H4 (cell line): ENCODE measurements at regions not wholly inside any gene's neighbourhood (a gene's known extent, or its start where the extent isn't known, plus 50 kb on each side); places are given as distances from the start of the nearest gene placed in this dataset.

ENCODE experiments used
- DNase-seq: peaks from one replicate; pipeline ENCODE4 v3.0.0-alpha.2; 2015; ENCODE audit warnings: low spot score

DNA sequence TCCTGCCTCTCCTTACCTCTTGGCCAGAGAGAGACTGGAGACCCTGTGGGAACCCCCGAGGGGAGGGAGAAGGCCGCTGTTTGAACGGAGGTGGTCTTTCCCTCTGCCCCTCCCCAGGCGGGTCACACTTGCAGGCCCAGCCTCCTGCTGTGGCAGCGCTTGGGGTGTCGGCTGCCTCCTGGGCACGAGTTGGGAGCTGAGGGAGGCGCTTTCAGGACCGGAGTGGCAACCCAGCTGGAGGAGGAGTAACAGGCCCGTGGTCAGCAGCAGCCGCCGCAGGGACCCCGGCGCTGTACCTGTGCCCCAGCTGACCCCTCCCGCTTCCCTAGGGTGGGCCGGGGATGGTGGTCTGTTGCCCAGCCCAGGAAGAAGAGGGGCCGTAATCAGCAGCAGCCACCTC, 278.3 kb downstream of the SEC14L1 start:
- no peak for DNase-seq

DNA sequence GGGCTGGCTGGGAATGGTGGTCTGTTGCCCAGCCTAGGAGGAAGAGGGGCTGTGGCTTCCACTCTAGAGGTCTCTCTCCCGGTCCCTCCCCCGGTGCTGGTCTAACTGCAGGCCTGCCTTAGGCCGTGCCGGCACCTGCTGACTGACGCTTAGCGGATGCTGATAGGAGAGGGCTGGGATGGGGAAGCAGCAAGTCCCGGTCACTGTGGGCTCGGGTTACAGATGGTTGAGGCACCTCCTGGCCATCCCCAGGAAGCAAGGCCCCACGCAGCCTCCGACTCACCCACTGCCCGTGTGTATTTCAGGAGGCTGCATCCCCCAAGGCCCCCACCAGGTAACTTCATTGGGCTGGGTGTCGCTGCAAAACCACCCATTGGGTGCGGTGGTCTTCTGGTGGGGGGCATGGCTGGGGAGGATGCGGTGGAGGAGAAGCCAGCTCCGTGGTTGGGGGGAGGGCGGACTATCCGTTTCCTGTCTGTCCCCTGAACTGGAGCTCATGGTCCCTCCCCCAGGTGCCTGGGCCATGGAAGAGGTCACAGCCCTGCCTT, 278.9 kb downstream of the SEC14L1 start:
- no peak for DNase-seq

DNA sequence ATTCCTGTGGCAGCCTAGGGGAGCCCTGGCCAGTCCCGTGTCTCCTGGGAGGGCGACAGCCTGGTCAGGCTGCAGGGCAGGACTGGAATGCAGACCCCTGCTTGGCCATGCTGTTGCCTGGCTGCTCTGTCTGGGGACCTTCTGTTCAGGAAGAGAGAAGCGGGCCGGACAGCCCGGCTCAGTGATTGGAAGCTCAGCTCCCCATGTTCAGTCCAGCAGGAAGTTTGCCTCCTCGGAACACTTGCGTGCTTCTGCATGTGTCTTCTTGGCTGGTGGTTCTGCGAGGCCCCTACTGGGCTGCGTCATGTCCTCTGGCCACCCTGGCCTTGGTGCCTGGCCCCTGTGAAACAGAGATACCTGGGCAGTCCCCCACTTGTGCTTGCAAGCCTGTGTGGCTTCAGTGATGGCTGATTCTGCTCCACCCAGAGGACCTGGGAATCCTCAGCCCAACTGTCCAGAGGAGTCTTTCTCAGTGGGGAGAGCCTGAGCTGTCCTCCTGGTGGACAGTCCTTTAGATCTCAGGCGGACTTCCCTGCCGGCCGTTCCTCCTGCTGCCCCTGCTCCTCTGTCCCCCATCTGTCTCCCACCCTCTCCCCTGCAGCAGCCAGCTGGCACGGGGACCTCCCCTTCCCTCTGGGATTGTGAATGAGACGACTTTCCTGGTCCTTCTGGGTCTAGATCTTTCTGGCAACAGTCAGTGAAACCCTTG, 279.5 kb downstream of the SEC14L1 start:
- DNase-seq, result no peak

DNA sequence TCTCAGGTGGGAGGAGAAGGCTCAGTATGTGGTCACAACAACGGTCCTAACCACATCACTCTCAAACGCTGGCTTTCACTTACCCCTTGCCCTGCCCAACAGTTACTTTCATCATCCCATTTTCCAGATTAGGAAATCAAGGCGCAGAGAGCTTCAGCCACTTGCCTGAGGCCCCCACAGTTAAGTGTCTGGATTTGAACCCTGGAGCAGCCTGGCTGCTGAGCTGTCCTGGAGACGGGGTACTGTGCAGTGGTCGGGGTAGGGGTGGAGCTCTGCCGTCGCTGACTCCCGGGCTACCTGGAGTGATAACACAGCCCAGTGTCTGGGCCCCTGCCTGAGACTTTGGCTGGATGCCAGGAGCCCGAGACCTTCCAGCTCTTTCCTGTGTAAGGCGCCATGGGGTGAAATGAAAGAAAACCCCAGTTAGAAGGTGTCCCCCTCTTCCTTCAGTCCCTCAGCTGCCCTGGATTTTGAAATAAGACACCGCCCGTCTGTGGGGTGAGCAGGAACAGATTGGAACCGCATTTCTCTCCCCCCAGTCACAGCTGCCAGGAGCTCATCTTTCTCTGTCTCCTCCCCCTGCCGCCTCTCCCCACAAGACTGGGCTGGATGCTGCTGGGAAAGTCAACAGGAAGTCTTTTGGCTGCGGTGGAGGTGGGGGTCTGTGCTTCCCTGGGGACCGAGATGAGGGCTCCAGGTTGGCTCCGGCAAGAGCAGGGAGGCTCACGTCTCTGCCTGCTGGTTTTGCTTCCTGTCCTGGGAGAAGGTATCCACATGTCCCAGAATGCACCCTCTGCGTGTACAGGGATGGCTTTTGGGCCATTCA, 280.2 kb downstream of the SEC14L1 start:
- peak; percentile 97 for DNase-seq

DNA sequence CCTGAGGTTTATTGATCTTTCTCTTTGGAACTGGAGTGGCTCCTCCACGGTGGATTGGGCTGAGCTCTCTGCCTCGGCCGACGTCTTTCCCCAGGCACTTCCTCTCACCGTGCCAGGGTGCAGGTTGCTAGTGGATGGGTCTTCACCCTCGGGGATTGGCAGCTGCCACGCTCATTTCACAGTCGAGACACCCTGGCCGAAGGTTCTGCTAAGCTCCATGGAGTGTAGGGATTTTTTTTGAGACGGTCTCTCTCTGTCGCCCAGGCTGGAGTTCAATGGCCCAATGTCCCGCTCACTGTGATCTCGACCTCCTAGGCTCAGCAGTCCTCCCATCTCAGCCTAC, 280.8 kb downstream of the SEC14L1 start:
- no peak for DNase-seq

DNA sequence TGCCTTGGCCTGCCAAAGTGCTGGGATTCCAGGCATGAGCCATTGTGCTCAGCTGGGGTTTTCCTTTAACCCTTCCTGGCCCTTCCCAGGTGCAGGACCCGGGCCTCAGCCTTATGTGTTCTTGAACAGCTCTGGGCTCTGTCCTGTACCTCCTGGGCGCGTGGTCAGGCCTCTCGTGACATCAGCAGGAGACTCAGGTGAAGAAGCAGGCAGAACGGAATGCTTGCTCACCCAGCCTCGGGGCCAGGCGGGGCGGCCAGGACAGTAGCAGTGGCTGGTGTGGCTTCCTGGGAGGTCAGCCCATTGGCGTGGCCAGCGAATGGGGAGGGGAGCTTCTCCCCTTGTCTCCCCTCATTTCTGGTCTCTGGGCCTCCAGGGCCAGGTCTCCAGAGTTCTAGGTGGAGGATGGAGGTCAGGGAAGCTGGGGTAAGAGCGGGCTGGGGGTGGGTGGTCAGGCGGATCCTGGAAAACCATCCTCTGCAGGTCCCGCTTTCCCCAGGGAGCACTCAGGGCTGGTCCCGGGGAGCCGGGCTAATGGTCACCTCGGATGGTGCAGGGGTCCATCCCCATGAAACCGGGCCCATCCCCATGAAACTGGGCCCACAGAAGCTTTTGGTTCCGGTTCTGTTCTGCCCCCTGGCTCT, 281.5 kb downstream of the SEC14L1 start:
- DNase-seq, result no peak

DNA sequence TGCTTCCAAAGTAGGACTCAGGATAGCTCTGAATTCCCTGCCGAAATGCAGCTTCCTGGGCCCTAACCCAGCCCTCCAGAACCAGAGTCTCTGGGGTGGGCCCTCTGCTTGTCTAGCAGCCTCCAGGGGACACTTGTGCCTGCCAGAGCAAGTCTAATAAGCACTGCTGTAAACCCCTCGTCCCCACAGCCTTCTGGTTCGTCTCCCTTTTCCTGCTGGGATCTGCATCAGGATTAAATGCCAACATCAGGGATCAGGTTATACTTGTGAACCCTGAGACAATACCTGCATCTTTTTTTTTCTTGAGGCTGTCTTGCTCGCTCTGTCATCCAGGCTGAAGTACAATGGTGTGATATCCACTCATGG, 282.0 kb downstream of the SEC14L1 start:
- DNase-seq, result no peak

DNA sequence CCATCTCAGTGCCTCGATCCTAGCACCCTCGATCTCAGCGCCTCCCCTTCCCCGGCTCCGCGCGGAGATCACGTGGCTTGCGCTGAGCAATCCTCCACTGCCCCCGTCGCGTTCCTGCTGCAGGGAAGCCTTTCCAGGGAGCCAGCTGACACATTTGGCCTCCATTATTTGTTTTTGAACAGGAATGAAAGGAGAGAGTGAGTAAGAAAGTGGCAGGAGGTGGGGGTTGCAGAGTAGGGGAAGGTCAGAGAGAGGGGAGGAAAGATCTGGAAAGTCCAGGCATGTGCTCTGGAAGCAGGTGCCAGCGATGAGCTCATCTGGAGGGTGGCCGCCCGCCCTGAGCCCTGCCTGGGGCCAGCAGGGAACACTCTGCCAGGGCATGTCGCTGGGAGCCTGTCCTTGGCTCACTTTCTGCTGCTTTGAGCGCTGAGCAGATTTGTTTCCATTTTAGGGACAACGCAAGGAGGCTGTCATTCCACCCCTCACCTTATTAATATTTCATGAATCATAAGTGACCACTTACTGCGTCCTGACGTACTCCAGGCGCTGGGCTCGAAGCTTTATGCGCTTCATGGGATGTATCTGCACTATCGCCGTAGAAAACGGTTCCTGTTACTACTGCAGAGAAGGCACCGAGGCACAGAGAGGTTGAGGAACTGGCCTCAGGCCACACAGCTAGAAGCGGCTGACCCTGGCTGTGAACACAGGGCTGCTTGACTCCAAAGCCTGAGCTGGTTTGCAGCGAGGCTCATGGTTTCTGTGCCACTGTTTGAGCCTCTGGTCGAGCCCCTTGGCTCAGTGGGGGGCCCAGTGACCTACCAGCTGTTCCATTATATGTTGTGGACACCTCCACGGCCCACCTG, 283.1 kb downstream of the SEC14L1 start:
- DNase-seq, result peak; percentile 73

DNA sequence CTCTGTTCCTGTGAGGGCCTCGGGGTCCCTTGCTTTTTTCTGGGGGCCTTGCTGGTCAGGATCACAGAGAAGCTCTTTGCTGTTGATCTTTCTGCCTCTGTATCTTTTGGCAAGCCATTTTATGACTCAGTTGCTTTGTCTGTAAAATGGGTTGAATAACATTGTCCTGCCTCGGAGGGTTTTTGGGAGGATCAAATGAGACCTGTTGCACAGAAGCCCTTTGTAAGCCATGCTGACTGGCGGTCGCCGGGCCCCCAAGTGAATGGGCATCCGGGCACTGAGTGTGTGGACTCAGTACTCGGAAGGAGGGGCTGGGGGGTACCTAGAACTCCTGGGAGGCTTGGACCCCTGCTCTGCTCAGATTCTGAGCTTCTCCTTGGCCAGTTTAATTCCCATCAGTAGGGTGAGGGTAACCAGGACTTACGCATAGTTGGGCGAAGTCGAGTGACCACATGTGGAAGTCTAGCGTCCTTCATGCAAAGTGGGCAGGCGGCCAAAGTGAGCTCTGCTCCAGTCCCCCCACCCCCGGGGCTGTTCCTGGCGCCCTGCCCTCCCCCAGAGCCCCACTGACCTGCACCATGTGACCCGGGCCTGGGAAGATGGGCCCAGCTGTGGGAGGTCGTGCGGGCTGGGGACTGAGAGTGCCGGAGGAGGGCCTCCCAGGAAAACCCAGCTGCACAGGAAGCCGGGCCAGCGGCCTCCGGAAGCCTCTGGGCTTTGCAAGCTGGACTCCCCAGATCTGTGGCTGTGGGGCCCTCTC, 284.0 kb downstream of the SEC14L1 start:
- DNase-seq, result peak; percentile 98

DNA sequence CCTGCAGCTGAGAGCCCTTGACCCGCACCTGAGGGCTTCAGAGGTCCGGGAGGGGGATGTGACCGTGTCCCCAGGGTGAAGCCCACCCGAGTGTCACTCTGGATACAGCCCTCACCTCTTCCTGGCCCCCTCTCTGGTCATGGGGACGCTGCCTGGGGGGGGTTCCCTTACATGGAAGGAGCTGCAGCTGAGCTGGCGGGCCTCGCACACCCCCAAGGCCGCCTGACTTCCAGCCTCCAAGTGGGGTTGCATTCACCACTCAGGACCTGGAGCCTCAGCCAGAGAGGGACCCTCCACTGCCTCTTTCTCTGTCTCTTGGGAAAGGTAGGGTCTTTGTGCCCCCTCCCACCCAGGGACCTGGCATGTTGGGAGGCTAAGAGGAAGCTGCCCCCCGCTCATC, 284.6 kb downstream of the SEC14L1 start:
- DNase-seq, result no peak

DNA sequence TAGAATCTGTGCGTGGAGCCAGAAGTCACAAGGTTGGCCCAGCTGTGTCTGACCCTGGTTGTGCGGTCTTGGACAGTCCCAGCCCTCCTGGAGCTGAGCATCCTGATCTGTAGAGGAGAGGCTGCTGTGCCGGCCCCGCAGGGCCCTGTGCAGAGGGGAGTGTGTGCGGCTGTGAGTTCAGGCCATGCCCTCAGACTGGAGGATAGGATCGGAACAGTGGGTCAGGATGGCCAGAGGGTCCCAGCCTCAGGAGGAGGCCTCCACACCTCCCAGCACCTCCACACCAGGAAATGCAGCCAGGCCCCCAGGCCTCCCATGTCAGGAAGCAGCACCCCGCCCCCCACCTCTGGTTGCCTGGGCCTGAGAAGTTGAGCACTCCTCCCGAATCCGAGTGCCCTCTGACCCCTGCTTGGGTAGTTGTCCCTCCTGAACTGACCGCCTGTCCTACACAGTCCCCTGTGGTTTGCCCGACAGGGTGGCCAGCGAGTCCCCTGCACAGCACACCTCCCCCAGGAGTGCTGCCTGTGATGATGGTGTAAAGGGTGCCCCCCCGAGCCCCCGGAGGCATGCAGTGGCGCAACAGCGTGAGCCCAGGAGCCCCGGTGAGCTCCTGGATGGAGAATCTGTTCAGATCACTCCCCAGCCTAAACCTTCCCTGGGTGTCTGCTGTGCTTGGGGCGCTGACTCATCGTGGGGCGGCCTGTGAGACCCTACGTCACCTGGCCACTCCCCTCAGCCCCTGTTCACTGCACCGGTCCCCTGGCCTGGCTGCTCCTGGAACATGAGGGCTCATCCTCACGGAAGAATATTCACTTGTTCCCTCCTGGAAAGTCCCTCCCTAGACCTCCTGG, 285.2 kb downstream of the SEC14L1 start:
- peak; percentile 94 for DNase-seq

DNA sequence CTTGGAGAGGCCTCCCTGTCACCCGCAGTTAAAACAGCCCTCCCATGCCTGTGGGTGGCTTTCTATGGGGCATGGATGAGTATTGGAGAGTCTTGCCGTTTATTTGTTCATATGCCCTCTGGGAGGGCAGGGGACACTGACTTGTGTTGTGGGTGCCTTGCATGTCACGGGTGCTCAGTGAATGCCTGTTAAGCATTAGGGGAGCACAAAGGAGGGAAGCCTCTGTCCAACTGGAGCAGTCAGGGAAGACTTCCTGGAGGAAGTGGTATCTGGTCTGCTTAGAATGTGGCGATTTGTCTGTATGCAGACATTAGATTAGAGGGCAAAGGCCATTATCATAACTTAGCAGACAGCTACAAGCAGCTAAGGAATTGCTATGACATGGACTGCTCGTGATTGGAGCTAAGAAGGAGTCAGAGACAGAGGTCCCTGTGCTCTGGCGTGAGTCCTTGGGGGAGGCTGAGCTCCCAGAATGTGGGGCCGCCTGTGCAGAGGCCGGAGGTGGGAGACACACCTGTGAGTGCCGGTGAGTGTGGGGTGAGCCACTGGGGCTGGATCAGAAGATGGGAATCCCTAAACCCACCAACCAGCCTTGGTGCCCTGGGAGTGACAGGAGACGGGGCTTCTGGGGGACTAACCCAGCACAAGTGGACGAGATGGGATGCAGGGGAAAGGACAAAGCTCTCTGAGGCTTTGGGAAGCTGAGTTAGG, 286.1 kb downstream of the SEC14L1 start:
- no peak for DNase-seq

DNA sequence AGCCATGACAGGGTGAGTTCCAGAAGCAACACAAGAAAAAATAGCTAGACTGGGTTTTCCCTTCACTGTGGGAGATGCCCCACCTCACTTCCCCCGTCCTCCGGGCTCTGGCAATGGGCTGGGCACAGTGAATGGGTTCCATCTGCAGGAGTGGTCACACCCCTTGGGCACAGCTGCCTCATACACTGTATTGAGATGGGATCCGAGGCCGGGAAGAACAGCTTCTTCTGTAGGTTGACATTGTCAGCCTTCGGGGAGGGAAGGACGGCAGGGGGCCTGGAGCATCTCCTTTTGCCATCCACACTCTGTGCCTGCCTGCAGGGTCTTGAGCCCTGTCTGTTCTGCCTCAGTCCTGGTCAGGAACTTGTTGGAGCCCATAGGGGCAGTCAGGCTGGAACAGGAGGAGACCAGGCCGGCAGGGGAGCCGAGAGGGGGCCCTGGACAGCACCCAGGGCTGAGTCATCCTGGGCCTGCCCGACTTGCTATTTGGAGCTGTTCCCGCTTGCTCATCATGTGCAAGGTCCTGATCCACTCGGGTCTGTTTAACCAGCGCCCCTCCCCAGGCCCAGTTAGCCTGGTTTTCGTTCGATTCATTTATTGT, 286.7 kb downstream of the SEC14L1 start:
- peak; percentile 60 for DNase-seq

DNA sequence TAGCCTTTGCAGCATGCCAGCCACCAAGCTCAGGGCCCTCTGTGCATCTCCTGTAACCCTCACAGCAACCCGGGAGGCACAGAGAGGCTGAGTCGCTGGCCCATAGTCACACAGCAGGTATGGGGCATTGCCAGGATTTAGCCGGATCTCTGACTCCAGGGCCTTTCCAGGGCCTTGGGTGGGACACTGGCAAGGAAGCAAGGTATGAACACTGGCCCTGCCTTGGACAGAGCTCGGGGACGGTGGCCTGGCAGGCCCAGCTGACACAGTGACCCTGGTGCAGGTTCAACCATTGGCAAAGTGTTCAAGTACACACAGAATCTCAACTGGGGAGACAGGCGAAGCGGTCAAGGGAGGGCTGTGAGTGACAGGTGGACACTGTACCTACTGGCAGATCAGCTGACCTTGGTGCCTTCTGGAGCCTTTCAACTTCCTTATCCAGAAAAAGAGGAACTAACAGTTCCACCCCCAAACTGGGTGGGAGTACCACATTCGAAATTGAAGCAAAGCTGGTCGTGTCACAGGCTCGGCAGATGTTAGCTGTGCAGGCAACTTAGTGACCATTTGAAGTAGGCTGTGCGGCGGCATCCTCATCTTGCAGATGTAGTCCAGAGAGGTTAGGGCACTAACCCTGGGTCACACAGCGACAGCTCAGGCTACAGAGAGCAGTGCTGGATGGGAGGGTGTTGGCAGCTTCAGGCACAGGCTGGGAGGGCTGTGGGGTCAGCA, 287.4 kb downstream of the SEC14L1 start:
- DNase-seq, result no peak

DNA sequence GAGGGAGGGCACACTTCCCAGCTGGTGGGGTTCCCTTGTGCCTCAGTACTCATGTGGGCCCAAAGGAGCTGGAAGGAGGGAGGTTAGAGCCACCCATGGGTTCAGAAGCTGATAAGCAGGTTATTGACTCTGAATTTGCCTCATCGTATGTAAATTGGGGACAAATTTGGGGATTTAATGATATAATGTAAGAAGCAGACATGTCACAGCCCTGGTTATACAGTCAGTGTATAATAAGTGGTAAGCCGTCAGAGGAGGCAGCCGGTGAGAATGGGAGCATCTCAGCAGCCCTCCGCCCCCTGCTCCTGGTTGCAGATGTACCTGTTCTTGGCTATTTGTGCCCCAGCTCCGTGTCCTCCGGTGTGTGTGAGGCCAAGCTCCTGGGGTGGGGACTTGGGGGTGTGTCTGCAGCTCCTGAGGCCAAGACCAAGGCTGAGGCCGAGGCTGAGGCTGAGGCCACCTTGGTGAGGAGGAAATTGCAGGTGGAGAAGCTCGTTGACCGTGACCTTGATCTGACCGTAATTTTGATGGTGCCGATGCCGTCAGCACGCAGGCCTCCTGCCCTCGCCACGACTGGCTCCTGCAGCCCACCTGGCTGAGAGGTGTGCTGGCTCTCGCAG, 288.1 kb downstream of the SEC14L1 start:
- DNase-seq, result no peak

DNA sequence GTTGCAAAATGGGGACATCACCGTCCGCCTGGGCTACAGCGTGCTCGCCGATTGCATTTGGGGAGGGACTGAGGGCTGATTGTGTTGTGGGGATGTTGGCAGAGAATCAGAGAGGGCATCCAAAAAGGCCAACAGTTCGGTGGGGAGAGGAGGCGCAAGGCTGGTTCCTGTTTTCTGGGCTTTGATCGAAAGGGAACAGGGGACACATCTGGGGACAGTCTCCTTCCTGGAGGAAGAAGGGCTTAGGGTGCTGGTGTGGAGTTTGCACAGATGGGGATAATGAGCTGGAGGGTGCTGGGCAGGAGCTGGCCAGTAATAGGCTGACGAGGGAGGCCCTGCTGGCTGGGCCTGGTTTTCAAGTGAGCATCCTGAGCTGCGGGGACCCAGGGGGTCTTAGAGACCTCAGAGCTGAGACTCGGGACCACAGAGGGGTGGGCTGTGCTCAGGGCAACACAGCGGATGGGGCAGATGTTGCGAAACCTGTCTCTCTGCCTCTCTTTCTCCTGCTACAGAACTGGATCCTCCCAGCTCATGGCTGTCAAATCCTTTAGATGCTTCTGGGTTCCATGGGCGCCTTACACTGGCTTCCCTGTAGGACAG, 288.7 kb downstream of the SEC14L1 start:
- DNase-seq, result no peak

DNA sequence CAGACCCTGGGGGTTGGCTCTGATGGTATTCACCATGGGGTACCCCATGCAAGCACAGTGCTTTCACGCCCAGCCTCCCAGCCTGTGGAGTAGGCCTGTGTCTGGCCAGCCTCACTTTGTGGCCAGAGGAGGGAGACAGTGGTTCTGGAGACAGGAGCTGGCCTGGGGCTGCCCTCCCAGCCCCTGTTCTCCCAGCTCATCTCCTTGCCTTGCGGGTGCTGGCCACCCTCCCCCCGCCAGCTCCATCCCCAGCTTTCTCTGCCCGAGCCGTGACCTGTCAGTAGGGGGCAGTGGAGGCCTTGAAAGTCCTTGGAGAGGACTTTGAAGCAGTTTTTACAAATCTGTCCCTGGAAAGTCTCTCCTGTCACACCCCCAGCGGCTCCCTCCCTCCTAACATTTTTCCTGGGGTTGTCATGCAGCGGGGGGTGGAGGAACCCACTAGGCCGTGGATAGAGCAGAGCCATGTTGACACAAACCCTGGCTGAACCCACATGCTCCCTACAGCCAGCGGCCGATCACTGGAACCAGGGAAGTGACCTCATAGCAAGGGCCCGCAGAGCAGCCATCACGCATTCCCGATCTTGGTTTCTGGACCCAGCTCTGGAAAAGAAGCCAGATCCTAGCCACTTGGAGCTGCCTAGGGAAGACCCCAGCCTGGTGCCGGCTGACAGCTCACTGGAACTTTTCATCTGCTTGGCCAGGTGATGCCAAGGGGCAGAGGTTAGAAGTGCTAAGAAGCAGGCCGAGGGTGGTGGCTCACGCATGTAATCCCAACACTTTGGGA, 289.4 kb downstream of the SEC14L1 start:
- peak; percentile 92 for DNase-seq
